ENCODE measurements at regions not wholly inside any gene's neighbourhood (a gene's known extent, or its start where the extent isn't known, plus 50 kb on each side); places are given as distances from the start of the nearest gene placed in this dataset.

DNA sequence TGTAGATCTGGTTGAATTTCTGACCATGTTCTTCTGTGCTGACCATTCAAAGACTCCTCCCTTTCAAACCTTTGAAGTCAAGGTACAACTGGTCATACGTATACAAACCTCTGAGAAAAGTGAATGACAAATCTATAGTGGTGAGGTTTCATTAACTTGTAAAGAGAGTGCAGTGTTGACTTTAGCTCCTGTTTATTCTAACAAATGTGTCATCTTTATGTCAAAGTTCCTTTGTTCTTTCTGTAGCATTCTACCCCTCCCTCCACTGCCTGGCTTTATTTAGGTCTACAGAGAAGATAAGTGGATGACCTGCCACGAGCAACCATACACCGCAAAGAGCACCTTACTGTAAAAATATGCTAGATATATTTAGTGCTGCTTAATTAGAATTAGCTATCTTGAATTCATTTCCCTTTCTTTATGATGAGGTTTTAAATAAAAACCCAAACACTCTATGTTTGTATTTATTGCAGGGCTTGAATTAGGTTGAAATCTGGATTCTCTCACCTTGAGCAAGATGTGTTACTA is 520.0 kb upstream of the CDH11 start (continued):
- TF ChIP-seq ZNF532 (CRISPR knock-in tag; IDR thresholded peaks at IDR 0.05; ENCODE audit: borderline replicate concordance) (no peak), GRHL2 (CRISPR knock-in tag; IDR thresholded peaks at IDR 0.05; ENCODE audit: insufficient replicate concordance, severe bottlenecking) (no peak), NR2C2 (CRISPR knock-in tag; IDR thresholded peaks at IDR 0.05) (no peak), TEAD1 (CRISPR knock-in tag; IDR thresholded peaks at IDR 0.05) (no peak), ZMAT4 (CRISPR knock-in tag; IDR thresholded peaks at IDR 0.05) (no peak), AFF4 (CRISPR knock-in tag; IDR thresholded peaks at IDR 0.05; ENCODE audit: borderline replicate concordance) (no peak), ZNF423 (CRISPR knock-in tag; IDR thresholded peaks at IDR 0.05) (no peak)
- TF ChIP-seq, protein P1, sequence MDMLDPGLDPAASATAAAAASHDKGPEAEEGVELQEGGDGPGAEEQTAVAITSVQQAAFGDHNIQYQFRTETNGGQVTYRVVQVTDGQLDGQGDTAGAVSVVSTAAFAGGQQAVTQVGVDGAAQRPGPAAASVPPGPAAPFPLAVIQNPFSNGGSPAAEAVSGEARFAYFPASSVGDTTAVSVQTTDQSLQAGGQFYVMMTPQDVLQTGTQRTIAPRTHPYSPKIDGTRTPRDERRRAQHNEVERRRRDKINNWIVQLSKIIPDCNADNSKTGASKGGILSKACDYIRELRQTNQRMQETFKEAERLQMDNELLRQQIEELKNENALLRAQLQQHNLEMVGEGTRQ (CRISPR knock-in tag; IDR thresholded peaks at IDR 0.05) = no peak
- TF ChIP-seq, protein P2, sequence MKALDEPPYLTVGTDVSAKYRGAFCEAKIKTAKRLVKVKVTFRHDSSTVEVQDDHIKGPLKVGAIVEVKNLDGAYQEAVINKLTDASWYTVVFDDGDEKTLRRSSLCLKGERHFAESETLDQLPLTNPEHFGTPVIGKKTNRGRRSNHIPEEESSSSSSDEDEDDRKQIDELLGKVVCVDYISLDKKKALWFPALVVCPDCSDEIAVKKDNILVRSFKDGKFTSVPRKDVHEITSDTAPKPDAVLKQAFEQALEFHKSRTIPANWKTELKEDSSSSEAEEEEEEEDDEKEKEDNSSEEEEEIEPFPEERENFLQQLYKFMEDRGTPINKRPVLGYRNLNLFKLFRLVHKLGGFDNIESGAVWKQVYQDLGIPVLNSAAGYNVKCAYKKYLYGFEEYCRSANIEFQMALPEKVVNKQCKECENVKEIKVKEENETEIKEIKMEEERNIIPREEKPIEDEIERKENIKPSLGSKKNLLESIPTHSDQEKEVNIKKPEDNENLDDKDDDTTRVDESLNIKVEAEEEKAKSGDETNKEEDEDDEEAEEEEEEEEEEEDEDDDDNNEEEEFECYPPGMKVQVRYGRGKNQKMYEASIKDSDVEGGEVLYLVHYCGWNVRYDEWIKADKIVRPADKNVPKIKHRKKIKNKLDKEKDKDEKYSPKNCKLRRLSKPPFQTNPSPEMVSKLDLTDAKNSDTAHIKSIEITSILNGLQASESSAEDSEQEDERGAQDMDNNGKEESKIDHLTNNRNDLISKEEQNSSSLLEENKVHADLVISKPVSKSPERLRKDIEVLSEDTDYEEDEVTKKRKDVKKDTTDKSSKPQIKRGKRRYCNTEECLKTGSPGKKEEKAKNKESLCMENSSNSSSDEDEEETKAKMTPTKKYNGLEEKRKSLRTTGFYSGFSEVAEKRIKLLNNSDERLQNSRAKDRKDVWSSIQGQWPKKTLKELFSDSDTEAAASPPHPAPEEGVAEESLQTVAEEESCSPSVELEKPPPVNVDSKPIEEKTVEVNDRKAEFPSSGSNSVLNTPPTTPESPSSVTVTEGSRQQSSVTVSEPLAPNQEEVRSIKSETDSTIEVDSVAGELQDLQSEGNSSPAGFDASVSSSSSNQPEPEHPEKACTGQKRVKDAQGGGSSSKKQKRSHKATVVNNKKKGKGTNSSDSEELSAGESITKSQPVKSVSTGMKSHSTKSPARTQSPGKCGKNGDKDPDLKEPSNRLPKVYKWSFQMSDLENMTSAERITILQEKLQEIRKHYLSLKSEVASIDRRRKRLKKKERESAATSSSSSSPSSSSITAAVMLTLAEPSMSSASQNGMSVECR (CRISPR knock-in tag; IDR thresholded peaks at IDR 0.05; ENCODE audit: borderline replicate concordance) = no peak

DNA sequence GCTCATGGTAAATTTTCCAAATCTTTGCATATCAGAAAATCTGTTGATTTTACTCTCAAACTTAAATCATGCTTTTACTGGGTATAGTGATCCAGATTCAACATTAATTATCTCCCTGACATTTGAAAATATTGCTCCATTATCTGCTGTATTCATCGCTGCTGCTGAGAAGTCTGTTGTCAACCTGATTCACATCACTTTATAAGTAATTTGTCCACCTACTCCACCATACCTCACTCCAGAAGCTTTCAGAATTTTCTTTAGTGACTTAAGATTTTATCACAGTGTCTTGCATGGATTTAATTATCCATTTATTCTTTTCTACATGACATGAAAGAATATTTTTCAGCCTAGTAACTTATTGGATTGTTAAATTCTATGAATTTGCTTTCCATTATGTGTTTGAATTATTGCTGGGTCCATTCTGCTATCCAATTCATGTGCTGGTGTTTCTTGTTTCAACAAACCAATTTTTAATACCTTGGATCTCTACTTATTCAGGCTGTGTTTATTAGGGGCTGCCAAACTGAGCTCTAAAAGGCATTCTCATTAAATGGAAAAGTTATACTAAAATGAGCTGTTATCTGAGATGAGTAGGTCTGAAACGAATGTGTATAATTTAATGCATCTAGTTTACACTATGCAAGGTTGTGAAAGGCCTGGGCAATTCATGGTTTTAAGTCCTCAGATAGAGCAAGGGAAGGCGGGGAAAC is 519.3 kb upstream of the CDH11 start:
- H3K9me3 Mint-ChIP-seq = peaks cover 15% of the 10 kb centered on the region; the same call in 1 of the 2 replicates
- ChIA-PET POLR2A (no interaction called here), CTCF (no interaction called here)
- no peaks in the 10 kb centered on the region for H3K36me3 Mint-ChIP-seq
- DNase-seq (ENCODE audit: low spot score) = no peak
- 0 out of 2 replicates have a peak, but pooled peaks cover 2% of the 10 kb centered on the region for H3K4me1 Mint-ChIP-seq
- no peak for ATAC-seq
- no peak overlapping the region for H3K27ac Mint-ChIP-seq
- no peaks in the 10 kb centered on the region; the same call in 1 of the 2 replicates for H3K27me3 Mint-ChIP-seq (ENCODE audit: low read depth)
- H3K4me3 Mint-ChIP-seq = no peak overlapping the region
- peak; percentile 74; the same call in 1 of the 2 replicates for TF ChIP-seq ZNF317 (CRISPR knock-in tag; IDR thresholded peaks at IDR 0.05; ENCODE audit: borderline replicate concordance, low read depth)
- TF ChIP-seq, protein P3, sequence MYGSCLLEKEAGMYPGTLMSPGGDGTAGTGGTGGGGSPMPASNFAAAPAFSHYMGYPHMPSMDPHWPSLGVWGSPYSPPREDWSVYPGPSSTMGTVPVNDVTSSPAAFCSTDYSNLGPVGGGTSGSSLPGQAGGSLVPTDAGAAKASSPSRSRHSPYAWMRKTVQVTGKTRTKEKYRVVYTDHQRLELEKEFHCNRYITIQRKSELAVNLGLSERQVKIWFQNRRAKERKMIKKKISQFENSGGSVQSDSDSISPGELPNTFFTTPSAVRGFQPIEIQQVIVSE (CRISPR knock-in tag; IDR thresholded peaks at IDR 0.05; ENCODE audit: borderline replicate concordance) = no peak

Measured in WTC11 (cell line).